RPMI8226 (cell line): ENCODE measurements at regions not wholly inside any gene's neighbourhood (a gene's known extent, or its start where the extent isn't known, plus 50 kb on each side); places are given as distances from the start of the nearest gene placed in this dataset.

ENCODE experiments used
- DNase-seq: peaks from one replicate; pipeline ENCODE4 v3.0.0-alpha.2; 2015

DNA sequence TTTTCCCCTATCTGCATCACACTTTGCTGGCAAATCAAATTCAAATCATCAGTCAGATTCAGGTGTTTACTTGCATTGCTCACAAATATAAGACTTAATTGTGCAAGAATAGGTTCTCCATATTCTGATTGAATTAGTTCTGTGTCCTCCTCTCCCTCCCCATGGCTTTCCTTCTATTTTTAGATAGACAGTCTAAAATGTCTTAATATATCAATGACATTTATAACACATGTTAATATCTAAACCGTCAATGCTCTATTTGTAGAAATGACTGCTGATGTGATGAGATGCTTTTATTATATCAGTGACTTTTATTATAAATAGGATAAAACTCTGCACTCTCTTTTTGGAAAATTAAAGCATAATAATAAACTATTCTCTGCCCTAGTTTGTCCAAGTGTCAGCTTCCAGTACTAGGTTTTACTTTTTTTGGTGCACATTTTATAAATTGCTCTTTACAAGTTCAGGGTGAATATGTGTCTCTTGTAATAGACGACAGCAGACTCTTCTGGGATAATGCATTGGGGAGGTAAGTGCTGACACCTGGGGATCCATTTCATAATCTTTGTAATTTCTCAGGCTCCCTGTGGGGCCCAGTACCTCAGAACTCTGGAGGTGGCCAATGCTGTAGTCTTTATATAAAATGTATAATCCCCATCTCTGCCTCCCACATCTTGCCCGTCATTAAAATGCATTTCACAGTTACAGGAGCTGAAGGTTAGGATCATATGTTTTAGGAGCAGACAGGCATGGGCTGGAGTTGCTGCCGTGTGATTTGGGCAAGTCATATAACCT, 321.5 kb downstream of the BRINP1 start:
- DNase-seq = no peak

DNA sequence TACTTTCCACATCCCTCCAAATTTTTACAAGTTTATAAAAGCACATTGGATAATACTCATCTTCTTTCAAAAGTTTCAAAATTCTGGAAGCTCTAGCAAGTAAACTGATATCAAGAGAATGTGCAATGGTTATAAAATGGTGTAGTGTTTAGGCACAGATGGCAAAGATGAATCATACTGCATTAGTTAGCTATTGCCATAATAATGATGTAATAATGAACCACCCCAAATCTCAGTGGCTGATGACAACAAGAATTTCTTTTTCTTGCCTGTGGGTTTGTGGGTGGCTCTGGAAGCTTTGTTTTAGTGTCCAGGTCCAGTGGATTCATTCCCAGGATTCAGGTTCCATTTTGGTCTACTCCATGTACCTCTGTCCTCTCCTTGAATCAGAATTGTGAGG, 319.0 kb downstream of the BRINP1 start:
- no peak for DNase-seq

DNA sequence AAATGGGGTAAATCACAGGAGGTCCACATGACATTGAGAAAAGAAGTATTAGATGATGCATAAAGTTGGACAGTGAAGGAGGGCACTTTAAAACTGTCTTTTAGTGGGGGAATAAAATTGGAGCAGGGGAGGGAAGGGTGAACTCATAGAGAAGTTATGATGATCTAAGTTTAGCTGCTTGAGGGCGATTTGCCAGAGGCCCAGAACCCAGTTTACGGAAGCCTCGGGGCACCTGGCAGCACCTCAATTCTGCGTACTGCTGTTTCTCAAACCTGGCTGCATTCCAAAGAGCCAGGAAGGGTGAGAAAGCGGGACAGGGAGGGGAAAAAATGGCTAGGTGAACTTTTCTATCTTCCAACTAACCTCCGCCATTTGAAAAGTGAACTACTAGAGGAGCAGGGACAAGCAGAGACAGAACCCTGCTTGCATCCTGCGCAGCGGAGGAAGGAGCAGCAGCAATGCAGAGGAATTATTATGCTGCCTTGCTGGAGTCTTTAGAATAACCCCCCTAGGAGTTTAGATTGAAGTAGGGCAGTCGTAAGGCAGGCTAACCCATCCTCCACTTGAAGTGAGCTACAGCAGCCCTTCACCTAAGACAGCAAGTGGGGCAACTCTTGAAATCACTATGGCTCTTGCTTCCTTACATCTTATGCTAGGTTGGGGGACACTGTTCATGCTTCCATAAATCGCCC, 316.8 kb downstream of the BRINP1 start:
- DNase-seq = peak; percentile 29

DNA sequence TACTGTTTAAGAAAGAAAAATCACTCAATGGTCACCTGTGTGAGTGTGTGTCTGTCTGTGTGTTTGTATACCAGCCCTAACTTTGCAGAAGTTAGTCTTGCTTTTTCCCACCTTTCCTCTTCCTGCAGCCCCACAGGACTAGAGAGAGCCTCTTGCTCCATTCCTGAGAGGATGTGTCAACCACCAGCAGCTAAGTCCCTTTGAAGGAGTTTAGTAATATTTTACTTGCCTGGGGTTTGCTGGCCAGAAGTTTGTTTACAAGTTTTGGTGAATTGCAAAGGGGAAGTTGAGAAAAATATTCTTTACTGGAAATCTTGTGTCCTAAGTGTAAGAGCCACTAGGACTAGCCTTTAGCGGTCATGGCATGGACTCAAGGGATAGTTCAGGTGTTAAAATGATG, 316.2 kb downstream of the BRINP1 start:
- no peak for DNase-seq

DNA sequence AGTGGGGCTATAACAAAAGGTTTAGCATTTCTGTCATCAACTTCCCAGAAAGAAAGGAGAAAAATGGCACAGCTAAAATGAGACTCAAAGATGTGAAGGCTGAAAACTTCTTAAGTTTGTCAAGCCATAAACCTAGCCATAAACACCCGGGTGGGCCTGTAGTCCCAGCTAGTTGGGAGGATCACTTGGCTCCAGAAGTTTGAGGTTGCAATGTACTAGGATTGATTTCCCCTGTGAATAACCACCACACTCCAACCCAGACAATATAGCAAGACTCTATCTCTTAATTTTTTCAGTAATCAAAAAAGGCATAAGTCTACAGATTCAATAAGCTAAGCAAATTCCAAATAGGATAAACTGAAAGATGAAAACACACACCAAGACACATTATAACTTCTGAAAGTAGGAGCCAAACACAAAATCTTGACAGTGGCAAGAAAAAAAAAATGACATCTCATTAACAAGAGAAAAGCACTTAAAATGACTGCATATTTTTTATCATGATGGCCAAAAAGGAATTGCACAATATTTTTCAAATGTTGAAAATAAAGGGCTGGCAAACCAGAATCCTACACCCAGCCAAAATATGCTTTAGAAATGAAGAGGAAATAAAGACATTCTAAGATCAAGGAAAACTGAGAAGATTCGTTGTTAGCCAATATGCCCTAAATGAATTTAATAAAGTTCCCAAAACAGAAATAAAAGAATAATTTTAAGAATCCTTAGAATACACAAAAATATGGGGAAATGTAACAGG, 308.4 kb downstream of the BRINP1 start:
- no peak for DNase-seq

DNA sequence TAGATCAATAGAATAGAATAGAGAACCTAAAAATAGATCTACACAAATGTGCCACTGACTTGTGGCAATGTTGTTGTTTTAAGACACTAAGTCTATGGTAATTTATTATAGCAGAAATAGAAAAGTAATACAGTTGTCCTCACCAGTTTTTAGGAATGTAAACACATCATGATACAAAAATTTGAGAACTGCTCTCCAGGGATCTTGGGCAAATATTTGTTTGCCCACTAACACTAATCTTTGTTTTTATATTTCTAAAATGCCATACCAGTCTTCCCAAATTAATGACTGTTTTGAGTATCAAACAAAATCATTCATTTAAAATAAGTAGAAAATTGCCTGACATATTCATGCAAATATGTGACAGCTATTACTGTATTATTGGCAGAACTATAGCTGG, 297.6 kb downstream of the BRINP1 start:
- no peak for DNase-seq

DNA sequence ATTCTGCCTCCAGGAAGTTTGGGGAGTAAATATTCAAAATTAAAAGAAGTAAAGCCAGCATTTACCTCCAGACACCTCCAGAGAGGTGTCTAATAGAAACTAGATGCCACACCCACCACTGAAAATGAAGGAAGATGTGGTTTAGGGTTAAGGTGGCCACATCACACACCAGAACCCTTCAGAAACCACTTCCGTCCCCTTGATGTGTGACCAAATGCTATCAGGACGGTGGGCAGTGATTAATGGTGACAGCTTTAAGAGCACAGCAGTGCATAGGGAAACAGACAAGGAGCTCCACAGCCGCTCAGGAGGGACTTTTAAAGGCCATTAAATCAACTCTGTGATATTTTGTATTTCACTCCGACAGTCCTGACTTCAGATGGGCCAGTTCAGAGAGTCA, 295.2 kb downstream of the BRINP1 start:
- no peak for DNase-seq

DNA sequence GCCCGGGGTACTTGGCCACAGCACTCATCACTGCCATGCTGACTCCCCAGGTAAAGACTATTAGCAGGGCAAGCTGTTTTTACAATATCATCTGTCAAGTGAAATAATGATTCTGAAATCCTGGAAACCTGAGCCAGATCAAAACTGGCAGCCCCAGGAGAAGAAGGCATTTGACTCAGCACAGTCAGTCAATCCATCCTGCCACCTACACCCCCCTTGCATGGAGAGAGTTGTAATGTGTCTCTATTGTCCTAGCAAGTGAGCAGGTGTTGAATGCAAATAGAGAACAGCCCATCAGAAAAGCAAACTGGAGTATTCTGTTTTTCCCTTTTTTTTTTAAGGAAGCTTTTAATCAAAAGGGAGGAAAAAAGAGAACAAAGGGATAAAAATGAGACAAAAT, 291.2 kb downstream of the BRINP1 start:
- no peak for DNase-seq

DNA sequence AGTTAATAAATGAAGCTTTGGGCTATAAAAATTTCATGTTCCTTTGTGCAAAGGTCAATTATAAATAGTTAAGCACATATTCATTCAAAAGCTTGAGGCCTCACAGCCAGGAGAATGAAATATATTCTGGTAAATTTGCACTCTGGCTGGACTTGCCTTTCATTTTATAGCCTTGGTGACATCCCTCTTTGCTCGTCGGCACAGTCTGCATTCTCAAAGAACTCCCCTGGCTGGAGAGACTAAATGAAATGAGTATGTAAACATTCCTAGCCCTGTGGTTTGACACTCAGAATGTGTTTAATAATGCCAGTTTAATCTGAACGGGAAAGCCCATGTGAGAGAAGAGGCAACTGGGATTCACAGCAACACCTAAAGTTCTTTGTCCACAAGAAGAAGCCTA, 285.6 kb downstream of the BRINP1 start:
- no peak for DNase-seq

DNA sequence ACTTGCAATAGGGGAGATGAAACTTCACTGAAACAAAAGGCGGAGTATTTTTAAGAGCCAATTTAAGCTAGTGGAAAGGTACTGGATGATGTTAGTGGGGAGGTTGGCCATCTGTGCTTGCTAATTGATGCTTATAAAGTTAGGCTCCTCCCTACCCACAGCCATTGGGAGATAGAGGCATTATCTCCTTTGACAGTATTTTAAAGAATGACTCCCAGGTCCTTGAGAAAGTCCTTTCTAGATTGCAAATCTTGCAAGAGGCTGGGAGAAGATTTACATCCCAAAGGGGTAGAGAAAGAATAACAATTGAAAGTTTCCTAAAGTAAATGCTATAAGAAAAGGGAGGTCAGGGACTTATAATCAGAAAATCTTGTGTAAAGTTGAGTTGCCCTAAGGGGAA, 282.6 kb downstream of the BRINP1 start:
- no peak for DNase-seq

DNA sequence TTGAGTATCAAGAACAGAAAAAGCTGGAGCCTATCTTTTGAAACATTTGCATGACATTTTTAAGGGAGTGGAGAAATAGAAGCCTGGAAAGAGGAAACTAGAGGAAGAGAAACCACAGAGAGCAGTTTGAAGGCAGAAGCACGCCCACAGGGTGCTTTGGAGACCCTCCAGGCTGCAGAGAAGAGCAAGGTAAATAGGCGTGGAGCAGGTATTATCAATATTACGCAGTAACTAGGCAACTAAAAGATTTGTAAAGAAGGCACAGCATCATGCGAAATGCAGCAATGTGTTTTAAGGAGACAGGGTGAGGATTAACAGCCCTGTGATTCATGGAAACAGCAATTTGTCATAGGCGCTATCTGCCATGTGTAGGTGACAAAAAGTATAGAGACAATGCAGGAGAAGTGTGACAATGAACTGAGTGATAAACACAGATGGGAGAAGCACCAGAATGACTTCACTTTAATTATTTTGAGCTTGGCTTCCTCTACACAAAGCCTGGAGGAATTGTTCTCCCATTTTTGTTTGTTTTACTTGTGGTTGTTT, 281.2 kb downstream of the BRINP1 start:
- DNase-seq = no peak

DNA sequence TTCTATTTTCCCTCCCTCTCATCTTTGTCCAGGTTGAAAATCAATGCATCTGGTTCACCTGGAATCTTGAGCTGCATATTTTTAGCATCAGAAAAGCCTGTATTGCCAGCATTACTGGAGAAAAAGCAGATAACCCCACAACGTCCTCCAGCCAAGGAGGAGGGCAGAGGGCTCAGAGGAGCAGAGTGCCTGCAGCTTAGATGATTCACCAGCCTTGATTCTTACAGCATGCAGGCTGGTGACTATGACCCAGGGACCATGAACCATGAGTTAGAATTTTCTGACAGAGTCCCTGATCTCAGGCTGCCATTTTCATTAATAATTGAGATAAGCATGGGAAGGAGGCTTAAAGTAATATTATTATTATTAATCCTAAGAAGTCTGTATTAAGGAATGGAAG, 278.2 kb downstream of the BRINP1 start:
- DNase-seq = no peak

DNA sequence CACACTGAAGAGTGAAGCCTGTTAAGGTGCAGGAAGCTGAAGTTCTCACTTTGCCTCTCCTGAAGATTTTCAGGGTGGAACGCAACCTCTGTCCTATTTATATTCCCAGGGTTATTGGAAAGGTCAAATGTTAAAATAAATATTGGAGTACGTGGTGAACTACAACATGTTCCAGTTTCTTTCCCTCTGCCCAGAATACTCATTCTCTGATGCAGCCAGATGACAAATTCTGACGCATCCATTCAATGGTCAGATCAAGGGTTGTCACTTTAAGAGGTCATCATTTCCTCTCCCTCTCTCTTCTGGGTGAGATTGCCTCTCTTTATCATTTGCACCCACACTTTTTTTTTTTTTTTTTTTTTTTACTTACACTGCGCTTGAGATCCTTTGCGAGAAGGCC, 277.1 kb downstream of the BRINP1 start:
- no peak for DNase-seq

DNA sequence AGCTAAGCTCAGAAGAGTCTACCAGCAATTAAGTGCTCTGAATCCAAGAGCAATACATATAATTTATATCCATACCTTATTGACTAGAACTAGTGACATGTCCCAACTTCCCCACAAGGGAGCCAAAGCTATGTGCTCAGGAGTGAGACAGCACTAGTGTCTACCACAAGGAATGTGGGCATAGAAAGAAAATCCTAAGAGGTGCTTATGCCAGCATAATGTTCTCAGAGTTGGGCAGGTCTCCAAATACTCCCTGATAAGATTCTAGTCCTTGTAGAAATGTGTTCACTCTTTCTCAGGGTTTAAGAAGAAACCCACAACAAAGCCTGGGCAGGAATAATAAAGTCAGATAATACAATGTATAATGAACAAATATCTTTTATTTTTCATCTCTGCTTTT, 275.1 kb downstream of the BRINP1 start:
- no peak for DNase-seq

DNA sequence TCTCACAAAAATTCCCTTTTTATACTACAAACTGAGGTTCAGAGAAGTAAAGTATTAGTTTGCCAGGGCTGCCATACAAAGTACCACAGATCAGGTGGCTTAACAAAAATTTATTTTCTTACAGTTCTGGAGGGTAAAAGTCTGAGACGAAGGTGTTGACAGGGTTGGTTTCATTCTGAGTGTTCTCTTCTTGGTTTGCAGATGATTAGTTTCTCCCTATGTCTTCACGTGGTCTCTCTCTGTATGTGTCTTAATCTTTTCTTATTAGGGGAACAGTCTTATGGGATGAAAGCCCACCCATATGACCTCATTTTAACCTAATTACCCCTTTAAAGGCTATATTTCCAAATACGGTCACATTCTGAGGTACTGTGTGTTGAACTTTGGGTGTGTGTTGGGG, 274.2 kb downstream of the BRINP1 start:
- no peak for DNase-seq

DNA sequence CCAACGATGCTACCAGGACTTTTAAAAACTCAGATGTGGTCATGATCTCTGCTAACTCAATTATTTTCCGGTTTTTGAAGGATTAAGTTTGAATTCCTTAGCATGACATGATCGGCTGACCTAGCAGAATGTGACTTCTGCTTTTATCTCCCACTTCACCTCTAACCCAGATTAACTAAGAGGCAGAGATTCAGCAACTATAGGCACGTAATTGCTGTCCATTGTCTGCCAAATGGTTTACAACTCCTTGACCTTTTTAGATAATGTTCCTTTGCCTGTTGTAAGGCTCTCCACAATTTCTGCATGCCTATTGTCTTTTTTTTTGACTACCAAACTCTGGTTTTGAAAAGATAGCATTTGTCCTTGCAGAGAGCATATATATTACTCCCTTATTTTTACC, 268.2 kb downstream of the BRINP1 start:
- DNase-seq = no peak

DNA sequence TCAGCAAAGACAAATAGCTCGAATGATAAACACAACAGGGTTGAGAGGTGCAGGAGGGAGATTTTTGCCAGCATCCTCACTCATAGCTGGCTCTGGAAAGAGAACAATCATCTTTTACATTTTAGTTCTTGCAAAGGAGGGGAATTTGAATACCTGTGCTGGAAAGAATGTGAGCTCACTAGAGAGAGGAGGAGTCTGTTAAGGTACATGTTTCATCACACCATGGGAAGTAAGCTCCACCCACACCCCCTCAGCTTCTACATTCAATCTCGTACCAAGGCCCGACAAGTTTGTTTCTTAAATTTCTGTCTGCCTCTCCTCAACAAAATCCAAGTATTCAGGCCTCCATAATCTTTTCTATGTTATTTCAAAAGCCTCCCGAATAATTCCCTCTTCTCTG, 254.6 kb downstream of the BRINP1 start:
- no peak for DNase-seq
